Endothelial cell (in vitro differentiated cells): ENCODE measurements at regions not wholly inside any gene's neighbourhood (a gene's known extent, or its start where the extent isn't known, plus 50 kb on each side); places are given as distances from the start of the nearest gene placed in this dataset.

ENCODE experiments used
- DNase-seq: peaks from one replicate; pipeline ENCODE4 v3.0.0; 2021; ENCODE audit warnings: low spot score
- H3K27ac Mint-ChIP-seq: one replicate; pipeline ENCODE4 v1.8.0; 2021; ENCODE audit warnings: mixed read lengths, inconsistent platforms; ENCODE audit not compliant: unreplicated experiment
- H3K27me3 Mint-ChIP-seq: one replicate; pipeline ENCODE4 v1.8.0; 2021; ENCODE audit warnings: mild to moderate bottlenecking, moderate library complexity, mixed read lengths, inconsistent platforms; ENCODE audit not compliant: unreplicated experiment
- H3K36me3 Mint-ChIP-seq: one replicate; pipeline ENCODE4 v1.8.0; 2021; ENCODE audit warnings: mild to moderate bottlenecking, low read depth, mixed read lengths, inconsistent platforms; ENCODE audit not compliant: unreplicated experiment
- H3K4me1 Mint-ChIP-seq: one replicate; pipeline ENCODE4 v1.8.0; 2021; ENCODE audit warnings: mild to moderate bottlenecking, mixed read lengths, inconsistent platforms; ENCODE audit not compliant: unreplicated experiment
- H3K4me3 Mint-ChIP-seq: one replicate; pipeline ENCODE4 v1.8.0; 2021; ENCODE audit warnings: mild to moderate bottlenecking, mixed read lengths, inconsistent platforms; ENCODE audit not compliant: unreplicated experiment
- H3K9me3 Mint-ChIP-seq: one replicate; pipeline ENCODE4 v1.8.0; 2021; ENCODE audit warnings: mixed read lengths, inconsistent platforms; ENCODE audit not compliant: unreplicated experiment
- CTCF ChIP-seq: fragments of 200-600 bp; sonication (generic); IDR thresholded peaks from one replicate; pipeline ENCODE4 v1.5.0; 2021; ENCODE audit warnings: antibody characterized with exemption; ENCODE audit not compliant: unreplicated experiment

DNA sequence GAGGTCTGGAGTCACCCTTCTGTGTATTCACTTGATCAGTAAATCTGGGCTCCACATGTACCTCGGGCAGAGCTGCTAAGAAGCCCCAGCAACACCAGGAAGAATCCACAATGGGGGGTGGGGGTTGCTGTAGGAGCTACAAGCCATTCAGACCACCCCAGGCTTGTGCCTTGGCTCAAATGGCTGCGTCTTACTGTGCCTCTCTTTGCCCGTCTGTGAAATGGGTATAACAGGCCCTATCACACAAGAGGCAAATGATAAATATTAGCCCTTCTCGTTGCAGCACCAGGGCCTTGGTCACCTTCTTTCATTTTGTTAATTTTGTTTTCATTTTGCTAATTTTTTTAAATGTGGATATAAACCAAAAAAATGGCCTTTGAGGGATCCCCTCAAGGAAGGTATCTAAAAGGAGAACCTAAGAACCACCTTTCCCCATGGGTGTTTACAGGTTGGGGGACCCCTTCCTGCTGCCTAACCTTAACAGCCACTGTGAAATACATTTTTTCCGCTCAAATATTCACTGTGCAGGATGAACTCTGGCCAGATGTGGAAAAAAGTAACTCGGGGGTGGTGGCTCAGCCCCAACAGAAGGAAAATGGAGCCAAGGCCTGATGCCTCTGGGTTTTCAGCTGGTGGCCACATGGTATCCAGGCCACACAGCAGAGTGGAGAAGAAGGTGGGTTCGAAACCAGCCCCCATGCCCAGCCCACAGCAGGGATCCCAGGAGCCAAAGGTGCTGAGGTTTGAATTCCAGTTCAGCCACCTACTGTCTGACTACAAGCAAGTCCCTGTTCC, 284.0 kb downstream of the MN1 start:
- no peak for TF ChIP-seq CTCF
- Mint-ChIP-seq H3K27ac (no peak overlapping the region), H3K27me3 (peaks cover 2% of the 10 kb centered on the region), H3K9me3 (no peaks in the 10 kb centered on the region), H3K36me3 (no peaks in the 10 kb centered on the region), H3K4me1 (no peaks in the 10 kb centered on the region), H3K4me3 (no peak overlapping the region)
- DNase-seq: no peak

DNA sequence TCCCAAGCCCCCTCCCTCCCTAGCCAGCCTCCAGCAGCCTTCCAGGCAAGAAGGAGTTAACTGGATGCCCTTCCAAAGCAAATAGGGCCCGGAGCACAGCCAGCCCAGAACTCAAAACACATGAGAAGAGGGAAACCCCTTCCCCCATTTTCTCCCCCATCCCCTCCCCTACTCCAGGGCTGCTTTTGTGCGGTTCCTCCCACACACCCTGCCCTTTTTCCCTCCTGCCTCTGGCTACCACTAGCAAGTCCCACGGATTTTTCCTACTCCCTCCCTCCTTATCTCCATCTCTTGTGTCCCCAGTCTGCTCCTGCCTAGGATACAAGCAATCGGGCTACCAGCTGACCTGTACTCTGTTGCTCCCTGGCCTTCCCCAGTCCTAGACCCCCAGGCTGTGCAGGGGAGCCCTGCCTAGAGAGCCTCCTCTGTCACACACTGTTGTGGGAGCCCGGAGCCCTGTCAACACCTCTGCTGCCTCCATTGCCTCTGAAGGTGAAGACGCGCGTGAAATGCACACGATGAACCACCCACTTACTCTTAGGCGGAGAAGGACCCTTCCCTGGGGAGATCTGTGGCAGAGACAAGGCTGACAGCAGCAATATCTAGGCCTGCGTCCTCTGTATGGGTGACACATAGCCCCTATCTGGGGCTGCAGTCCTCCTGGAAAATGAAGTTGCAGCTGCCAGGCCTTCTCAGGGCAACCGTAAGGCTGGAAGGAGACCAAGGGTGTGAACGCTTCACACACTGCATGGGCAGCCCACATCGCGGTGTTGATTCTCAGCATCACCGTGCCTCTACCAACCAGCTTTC, 282.8 kb downstream of the MN1 start:
- no peaks in the 10 kb centered on the region for H3K36me3 Mint-ChIP-seq
- no peaks in the 10 kb centered on the region for H3K4me1 Mint-ChIP-seq
- no peak for DNase-seq
- no peaks in the 10 kb centered on the region for H3K9me3 Mint-ChIP-seq
- TF ChIP-seq CTCF: no peak
- H3K27ac Mint-ChIP-seq: no peak overlapping the region
- no peak overlapping the region for H3K4me3 Mint-ChIP-seq
- peaks cover 4% of the 10 kb centered on the region for H3K27me3 Mint-ChIP-seq

GRCh38 chr22:27523711-27524110, 277.8 kb downstream of the MN1 start:
- H3K36me3 Mint-ChIP-seq: no peaks in the 10 kb centered on the region
- no peak overlapping the region for H3K4me3 Mint-ChIP-seq
- H3K9me3 Mint-ChIP-seq: no peaks in the 10 kb centered on the region
- no peak overlapping the region for H3K27ac Mint-ChIP-seq
- no peaks in the 10 kb centered on the region for H3K4me1 Mint-ChIP-seq
- DNase-seq: no peak
- H3K27me3 Mint-ChIP-seq: peaks cover 4% of the 10 kb centered on the region
- TF ChIP-seq CTCF: no peak

DNA sequence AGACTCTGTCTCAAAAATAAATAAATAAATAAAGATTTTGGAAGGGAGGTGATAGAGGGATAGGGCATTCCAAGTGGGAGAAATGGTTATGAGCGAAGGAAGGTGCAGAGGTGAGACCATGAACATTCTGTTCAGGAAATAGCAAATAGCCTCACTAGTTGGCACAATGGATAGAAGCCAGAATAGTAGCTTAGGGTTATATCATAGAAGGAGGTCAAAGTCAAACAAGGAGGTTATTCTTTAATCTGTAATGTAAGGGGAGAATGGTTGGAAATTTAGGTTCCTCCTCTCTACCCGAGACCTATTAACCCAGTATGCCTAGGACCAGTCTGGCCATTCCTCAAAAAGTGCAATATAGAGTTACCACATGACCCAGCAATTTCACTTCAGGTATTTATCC, 275.8 kb downstream of the MN1 start:
- no peaks in the 10 kb centered on the region for H3K9me3 Mint-ChIP-seq
- DNase-seq: no peak
- H3K27ac Mint-ChIP-seq: no peak overlapping the region
- H3K36me3 Mint-ChIP-seq: no peaks in the 10 kb centered on the region
- no peaks in the 10 kb centered on the region for H3K4me1 Mint-ChIP-seq
- H3K4me3 Mint-ChIP-seq: no peak overlapping the region
- no peak for TF ChIP-seq CTCF
- peaks cover 4% of the 10 kb centered on the region for H3K27me3 Mint-ChIP-seq

DNA sequence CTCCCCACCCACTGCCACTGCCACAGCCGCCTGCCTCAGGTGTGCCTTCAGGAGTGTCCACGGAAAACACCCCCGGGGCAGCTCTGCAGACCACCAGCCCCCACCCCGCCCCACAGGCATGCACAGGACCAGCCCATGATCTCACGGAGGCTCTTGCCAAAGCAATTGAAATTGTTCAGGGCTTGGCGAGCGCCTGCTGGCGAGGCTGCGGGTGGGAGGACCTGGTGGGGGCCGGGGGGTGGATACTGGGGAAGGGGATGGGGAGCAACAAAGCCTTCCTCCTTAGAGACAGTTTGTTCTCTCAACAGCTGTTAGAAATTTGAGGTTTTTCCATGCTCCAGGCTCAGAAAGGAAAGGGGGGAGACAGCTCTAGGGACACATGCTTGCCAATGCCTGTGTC, 274.7 kb downstream of the MN1 start:
- no peaks in the 10 kb centered on the region for H3K9me3 Mint-ChIP-seq
- H3K4me3 Mint-ChIP-seq: no peak overlapping the region
- H3K36me3 Mint-ChIP-seq: no peaks in the 10 kb centered on the region
- H3K4me1 Mint-ChIP-seq: no peaks in the 10 kb centered on the region
- TF ChIP-seq CTCF: no peak
- H3K27me3 Mint-ChIP-seq: peaks cover 4% of the 10 kb centered on the region
- DNase-seq: no peak
- no peak overlapping the region for H3K27ac Mint-ChIP-seq
